ENCODE measurements at regions not wholly inside any gene's neighbourhood (a gene's known extent, or its start where the extent isn't known, plus 50 kb on each side); places are given as distances from the start of the nearest gene placed in this dataset.

- no peak for DNase-seq (ENCODE audit: low spot score)
Observed at GRCh38 chr4:177696438-177696966, 254.3 kb upstream of the AGA start.

- DNase-seq (ENCODE audit: low spot score): no peak
Observed at GRCh38 chr4:177699365-177700213, 257.4 kb upstream of the AGA start.

- DNase-seq (ENCODE audit: low spot score): no peak
Observed at GRCh38 chr4:177706916-177707315, 264.7 kb upstream of the AGA start.

- DNase-seq (ENCODE audit: low spot score): no peak
Observed at GRCh38 chr4:177713454-177713853, 271.2 kb upstream of the AGA start.

- DNase-seq (ENCODE audit: low spot score): no peak
Observed at GRCh38 chr4:177717407-177717806, 275.2 kb upstream of the AGA start.

- no peak for DNase-seq (ENCODE audit: low spot score)
Observed at GRCh38 chr4:177718514-177718913, 276.3 kb upstream of the AGA start.

- no peak for DNase-seq (ENCODE audit: low spot score)
Observed at GRCh38 chr4:177726111-177726510, 283.9 kb upstream of the AGA start.

GRCh38 chr4:177728361-177729152, 286.3 kb upstream of the AGA start:
- no peak for DNase-seq (ENCODE audit: low spot score)

- DNase-seq (ENCODE audit: low spot score): no peak
Observed at GRCh38 chr4:177729681-177730080, 287.4 kb upstream of the AGA start.

GRCh38 chr4:177737387-177737940, 295.2 kb upstream of the AGA start:
- no peak for DNase-seq (ENCODE audit: low spot score)

- DNase-seq (ENCODE audit: low spot score): no peak
Observed at GRCh38 chr4:177740563-177740962, 298.3 kb upstream of the AGA start.

GRCh38 chr4:177759729-177760128, 317.5 kb upstream of the AGA start:
- no peak for DNase-seq (ENCODE audit: low spot score)

- DNase-seq (ENCODE audit: low spot score): no peak
Observed at GRCh38 chr4:177761692-177762091, 319.5 kb upstream of the AGA start.

GRCh38 chr4:177769155-177769554, 326.9 kb upstream of the AGA start:
- DNase-seq (ENCODE audit: low spot score): no peak

- DNase-seq (ENCODE audit: low spot score): no peak
Observed at GRCh38 chr4:177770776-177771175, 328.5 kb upstream of the AGA start.

GRCh38 chr4:177771645-177772044, 329.4 kb upstream of the AGA start:
- no peak for DNase-seq (ENCODE audit: low spot score)

GRCh38 chr4:177778623-177779022, 336.4 kb upstream of the AGA start:
- DNase-seq (ENCODE audit: low spot score): no peak

GRCh38 chr4:177785000-177785399, 342.8 kb upstream of the AGA start:
- DNase-seq (ENCODE audit: low spot score): no peak

GRCh38 chr4:177789610-177790009, 347.4 kb upstream of the AGA start:
- DNase-seq (ENCODE audit: low spot score): no peak

- DNase-seq (ENCODE audit: low spot score): no peak
Observed at GRCh38 chr4:177791188-177791587, 349.0 kb upstream of the AGA start.

GRCh38 chr4:177796841-177797240, 354.6 kb upstream of the AGA start:
- no peak for DNase-seq (ENCODE audit: low spot score)

GRCh38 chr4:177798161-177798560, 355.9 kb upstream of the AGA start:
- DNase-seq (ENCODE audit: low spot score): no peak

GRCh38 chr4:177802162-177802561, 359.9 kb upstream of the AGA start:
- no peak for DNase-seq (ENCODE audit: low spot score)

All from germinal center (tissue), 1 donor.